HUES48 (cell line): ENCODE measurements at regions not wholly inside any gene's neighbourhood (a gene's known extent, or its start where the extent isn't known, plus 50 kb on each side); places are given as distances from the start of the nearest gene placed in this dataset.

Source experiments
- H3K27ac ChIP-seq: one replicate; pipeline ENCODE4 v1.7.0; 2013; ENCODE audit warnings: low read depth, low read length, inconsistent platforms
- H3K27me3 ChIP-seq: 2 replicates; pipeline ENCODE4 v1.6.1; 2013; ENCODE audit warnings: mild to moderate bottlenecking, low read length; ENCODE audit not compliant: control insufficient read depth, insufficient read depth
- H3K36me3 ChIP-seq: 2 replicates; pipeline ENCODE4 v1.6.1; 2013; ENCODE audit warnings: low read length; ENCODE audit not compliant: control insufficient read depth, insufficient read depth
- H3K4me1 ChIP-seq: 2 replicates; pipeline ENCODE4 v1.6.1; 2013; ENCODE audit warnings: mild to moderate bottlenecking, low read length; ENCODE audit not compliant: control insufficient read depth, insufficient read depth
- H3K4me3 ChIP-seq: 2 replicates; pipeline ENCODE4 v1.5.1; 2013; ENCODE audit warnings: mild to moderate bottlenecking, low read depth, low read length
- H3K9ac ChIP-seq: 2 replicates; pipeline ENCODE4 v1.6.1; 2013; ENCODE audit warnings: mild to moderate bottlenecking, low read depth, low read length, moderate library complexity
- H3K9me3 ChIP-seq: 2 replicates; pipeline ENCODE4 v1.6.1; 2013; ENCODE audit warnings: low read length; ENCODE audit not compliant: control insufficient read depth, insufficient read depth

DNA sequence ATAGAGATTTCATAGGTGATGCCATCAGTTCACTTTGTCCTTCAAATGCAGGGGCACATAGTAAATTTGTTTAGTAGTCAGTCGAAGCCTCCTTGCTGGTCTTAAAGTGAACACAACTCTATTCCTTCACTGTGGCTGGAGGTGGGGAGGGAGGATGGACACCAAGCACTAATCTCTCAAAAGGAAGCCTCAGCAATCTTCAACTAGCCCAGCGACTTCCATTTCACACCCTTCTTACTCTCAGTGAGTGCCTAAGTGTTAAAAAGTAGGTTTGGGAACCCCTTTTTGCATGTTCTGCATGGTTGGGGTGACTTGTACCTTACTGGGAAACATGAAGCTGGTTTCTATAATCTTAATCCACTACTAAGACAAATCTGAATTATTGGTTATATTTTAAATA lies 96.0 kb upstream of the GUCY1A1 start:
- no peak overlapping the region for H3K9ac ChIP-seq
- H3K36me3 ChIP-seq: no peaks in the 10 kb centered on the region
- H3K27me3 ChIP-seq: no peaks in the 10 kb centered on the region
- H3K4me1 ChIP-seq: no peaks in the 10 kb centered on the region
- no peak overlapping the region for H3K4me3 ChIP-seq
- no peaks in the 10 kb centered on the region for H3K9me3 ChIP-seq
- no peak overlapping the region for H3K27ac ChIP-seq

DNA sequence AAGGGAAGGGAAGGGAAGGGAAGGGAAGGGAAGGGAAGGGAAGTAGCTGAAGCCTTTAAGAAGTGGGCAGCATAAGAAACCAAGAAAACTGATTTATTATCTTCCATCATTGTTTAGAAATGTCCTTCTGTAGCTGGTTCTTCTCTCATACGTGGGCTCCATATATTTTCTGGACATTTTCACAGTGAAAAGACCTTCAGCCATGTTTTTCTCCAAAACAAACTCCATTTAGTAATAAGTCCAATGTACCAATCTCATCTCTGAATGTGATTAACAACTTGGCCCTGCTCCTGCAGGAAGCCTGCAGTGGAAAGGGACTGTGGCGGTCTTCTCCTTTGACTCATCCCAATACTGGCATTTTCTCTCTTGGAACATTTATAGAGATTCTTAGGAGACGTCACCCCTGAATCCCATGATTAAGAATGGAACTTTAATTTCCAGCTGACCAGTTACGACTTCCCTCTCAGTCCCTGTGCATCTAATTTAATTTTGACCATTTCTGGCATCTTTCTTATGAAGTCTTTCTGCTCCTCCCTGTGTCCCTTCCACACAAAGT lies 96.6 kb upstream of the GUCY1A1 start:
- Histone ChIP-seq H3K27ac (no peak overlapping the region), H3K9ac (no peak overlapping the region), H3K4me1 (no peaks in the 10 kb centered on the region), H3K36me3 (no peaks in the 10 kb centered on the region), H3K9me3 (no peaks in the 10 kb centered on the region), H3K27me3 (no peaks in the 10 kb centered on the region), H3K4me3 (no peak overlapping the region)

DNA sequence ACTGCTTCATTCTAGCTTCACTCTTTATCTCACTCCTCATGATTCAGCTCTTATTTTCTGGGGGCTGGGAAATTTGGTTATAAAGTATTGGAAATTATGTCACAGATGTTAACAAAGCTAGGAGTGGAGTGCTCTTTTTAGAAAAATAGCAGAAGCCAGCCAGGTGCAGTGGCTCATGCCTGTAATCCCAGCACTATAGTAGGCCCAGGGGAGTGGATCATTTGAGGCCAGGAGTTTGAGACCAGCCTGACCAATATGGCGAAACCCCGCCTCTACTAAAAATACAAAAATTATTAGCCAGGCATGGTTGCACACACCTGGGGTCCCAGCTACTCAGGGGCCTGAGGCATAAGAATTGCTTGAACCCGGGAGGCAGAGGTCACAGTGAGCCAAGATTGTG lies 97.2 kb upstream of the GUCY1A1 start:
- H3K4me1 ChIP-seq: no peaks in the 10 kb centered on the region
- no peaks in the 10 kb centered on the region for H3K27me3 ChIP-seq
- H3K9me3 ChIP-seq: no peaks in the 10 kb centered on the region
- H3K9ac ChIP-seq: no peak overlapping the region
- no peaks in the 10 kb centered on the region for H3K36me3 ChIP-seq
- H3K27ac ChIP-seq: no peak overlapping the region
- H3K4me3 ChIP-seq: no peak overlapping the region

DNA sequence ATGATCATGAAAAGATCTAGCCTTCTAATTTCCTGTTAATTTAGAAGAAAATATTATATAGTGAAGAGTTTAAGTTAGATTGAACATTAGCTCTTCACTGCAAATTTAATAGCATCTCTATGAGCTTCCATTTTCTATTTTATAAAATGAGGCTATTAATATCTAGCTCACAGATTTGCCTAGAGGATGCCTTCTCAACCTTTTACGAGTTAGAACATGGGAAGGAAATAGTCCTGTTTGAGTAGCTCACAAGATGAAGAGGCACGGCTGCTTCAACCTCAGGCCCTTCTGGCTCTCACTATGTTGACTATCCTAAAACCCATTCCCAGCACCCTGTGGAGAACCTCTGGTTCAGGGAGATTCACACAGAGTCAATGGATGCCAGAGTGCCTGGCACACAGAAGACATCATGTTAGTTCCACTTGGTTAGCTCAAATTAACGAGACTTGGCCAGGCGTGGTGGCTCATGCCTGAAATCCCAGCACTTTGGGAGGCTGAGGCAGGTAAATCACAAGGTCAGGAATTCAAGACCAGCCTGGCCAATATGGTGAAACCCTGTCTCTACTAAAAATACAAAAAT lies 97.9 kb upstream of the GUCY1A1 start:
- H3K27ac ChIP-seq: no peak overlapping the region
- no peaks in the 10 kb centered on the region for H3K4me1 ChIP-seq
- no peaks in the 10 kb centered on the region for H3K9me3 ChIP-seq
- H3K4me3 ChIP-seq: no peak overlapping the region
- no peaks in the 10 kb centered on the region for H3K27me3 ChIP-seq
- H3K9ac ChIP-seq: no peak overlapping the region
- no peaks in the 10 kb centered on the region for H3K36me3 ChIP-seq

DNA sequence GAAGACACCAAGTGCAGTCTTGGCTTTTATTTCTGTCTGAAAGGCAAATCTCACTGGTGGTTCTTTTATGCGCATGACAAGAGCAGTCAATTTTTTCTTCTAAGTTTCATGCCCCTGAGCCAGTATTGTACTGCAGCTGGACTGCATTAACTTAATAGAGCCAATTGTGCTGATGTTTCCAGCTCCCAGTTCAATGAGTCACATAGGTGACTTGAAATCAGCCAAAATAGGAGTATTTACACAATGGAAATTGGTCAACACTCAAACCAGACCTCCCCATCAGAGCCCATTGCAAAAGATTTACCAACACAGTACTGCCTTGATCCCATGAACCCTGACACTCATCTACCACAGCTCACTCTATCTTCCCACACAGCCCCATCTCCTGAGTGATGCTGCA lies 100.3 kb upstream of the GUCY1A1 start:
- H3K9me3 ChIP-seq: no peaks in the 10 kb centered on the region
- H3K9ac ChIP-seq: no peak overlapping the region
- H3K27me3 ChIP-seq: no peaks in the 10 kb centered on the region
- no peaks in the 10 kb centered on the region for H3K4me1 ChIP-seq
- H3K36me3 ChIP-seq: no peaks in the 10 kb centered on the region
- no peak overlapping the region for H3K4me3 ChIP-seq
- H3K27ac ChIP-seq: no peak overlapping the region

DNA sequence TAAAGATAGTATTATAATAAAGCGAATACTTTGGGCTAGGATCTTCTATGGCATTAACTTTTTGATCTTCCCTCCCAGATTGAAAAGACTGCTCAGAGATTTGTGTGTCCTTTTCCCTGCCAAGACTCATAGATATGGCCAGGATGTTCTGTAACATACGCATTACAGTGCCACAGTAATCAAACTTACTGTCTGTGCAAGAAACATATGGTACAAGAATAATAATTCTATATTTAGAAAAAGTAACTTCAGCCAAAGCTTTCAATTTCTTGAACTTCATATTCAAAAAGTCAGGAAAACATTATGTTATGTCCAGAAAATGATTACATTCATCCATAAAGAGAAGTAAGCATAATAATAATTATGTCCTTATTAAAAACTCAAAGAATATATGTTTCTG lies 100.9 kb upstream of the GUCY1A1 start:
- H3K27ac ChIP-seq: no peak overlapping the region
- H3K9me3 ChIP-seq: no peaks in the 10 kb centered on the region
- no peak overlapping the region for H3K9ac ChIP-seq
- no peaks in the 10 kb centered on the region for H3K36me3 ChIP-seq
- no peaks in the 10 kb centered on the region for H3K4me1 ChIP-seq
- H3K27me3 ChIP-seq: no peaks in the 10 kb centered on the region
- no peak overlapping the region for H3K4me3 ChIP-seq

- Histone ChIP-seq H3K4me3 (no peak overlapping the region), H3K9me3 (no peaks in the 10 kb centered on the region), H3K4me1 (no peaks in the 10 kb centered on the region), H3K27me3 (no peaks in the 10 kb centered on the region), H3K36me3 (no peaks in the 10 kb centered on the region), H3K27ac (no peak overlapping the region), H3K9ac (no peak overlapping the region)
These were observed 101.3 kb upstream of the GUCY1A1 start for GRCh38 chr4:155565330-155565729.

DNA sequence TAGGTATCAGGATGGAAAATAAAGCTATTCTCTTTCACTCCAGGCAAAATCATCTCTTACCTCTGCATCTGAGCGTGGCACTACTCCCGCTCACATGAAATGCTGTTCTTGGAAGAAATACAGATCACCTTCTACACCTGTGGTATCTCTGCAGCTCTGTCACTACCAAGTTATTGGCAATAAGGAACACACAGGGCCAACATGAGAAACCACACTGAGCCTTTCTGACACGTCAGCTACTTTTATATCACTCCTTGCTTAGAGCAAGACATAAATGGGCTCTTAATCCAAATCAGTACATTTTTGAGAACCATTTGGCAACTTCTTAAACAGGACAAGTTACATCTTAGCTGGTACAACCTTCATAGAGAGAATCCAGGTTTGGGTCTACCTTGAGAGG lies 101.8 kb upstream of the GUCY1A1 start:
- no peaks in the 10 kb centered on the region for H3K27me3 ChIP-seq
- H3K9ac ChIP-seq: no peak overlapping the region
- H3K4me1 ChIP-seq: no peaks in the 10 kb centered on the region
- H3K36me3 ChIP-seq: no peaks in the 10 kb centered on the region
- H3K9me3 ChIP-seq: no peaks in the 10 kb centered on the region
- no peak overlapping the region for H3K4me3 ChIP-seq
- no peak overlapping the region for H3K27ac ChIP-seq

DNA sequence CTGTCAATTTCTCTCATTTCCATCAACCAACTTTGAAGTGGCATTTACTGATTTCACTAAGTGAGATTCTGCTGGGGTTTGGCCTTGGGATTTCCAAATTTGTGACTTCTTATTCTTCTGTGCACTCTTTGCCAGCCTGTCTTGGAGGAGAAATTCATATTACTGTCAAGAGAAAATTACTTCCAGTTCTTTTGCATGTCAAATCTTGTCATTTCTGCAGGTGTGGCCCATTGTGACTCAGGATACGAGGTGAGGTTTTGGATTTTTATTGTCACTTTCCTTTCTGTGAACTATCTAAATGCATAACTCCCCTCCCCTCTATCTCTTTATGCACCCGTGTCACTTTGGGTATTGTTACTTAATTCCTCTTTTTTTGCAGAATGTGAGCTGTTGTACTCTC lies 102.6 kb upstream of the GUCY1A1 start:
- H3K4me1 ChIP-seq: no peaks in the 10 kb centered on the region
- no peak overlapping the region for H3K27ac ChIP-seq
- no peaks in the 10 kb centered on the region for H3K27me3 ChIP-seq
- no peak overlapping the region for H3K9ac ChIP-seq
- no peaks in the 10 kb centered on the region for H3K36me3 ChIP-seq
- no peaks in the 10 kb centered on the region for H3K9me3 ChIP-seq
- no peak overlapping the region for H3K4me3 ChIP-seq

DNA sequence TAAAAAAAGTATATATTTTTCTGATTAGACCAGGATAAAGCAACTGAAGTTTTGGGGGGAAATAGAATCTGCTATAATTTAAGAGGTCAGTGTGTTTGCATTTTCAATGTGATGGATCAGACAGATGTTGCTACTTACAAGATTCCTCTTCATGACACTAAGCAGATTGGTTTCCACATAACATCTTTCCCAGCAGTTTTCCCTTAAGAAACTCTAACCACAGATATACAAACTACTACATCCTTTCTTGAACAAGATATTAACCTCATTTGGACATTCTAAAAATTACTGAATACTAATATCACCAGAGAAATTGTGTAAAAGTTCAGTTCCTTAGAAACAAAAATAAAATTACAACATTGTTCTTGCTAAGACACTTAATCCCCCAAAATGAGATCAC lies 106.7 kb upstream of the GUCY1A1 start:
- Histone ChIP-seq H3K9ac (no peak overlapping the region), H3K4me3 (no peak overlapping the region), H3K36me3 (no peaks in the 10 kb centered on the region), H3K4me1 (no peaks in the 10 kb centered on the region), H3K27me3 (no peaks in the 10 kb centered on the region), H3K27ac (no peak overlapping the region), H3K9me3 (no peaks in the 10 kb centered on the region)

- peak overlapping the region; percentile 32 for H3K27ac ChIP-seq
- no peaks in the 10 kb centered on the region for H3K36me3 ChIP-seq
- H3K9me3 ChIP-seq: no peaks in the 10 kb centered on the region
- H3K9ac ChIP-seq: no peak overlapping the region
- H3K4me3 ChIP-seq: no peak overlapping the region
- no peaks in the 10 kb centered on the region for H3K27me3 ChIP-seq
- H3K4me1 ChIP-seq: peaks cover 8% of the 10 kb centered on the region
These were observed 114.5 kb upstream of the GUCY1A1 start for GRCh38 chr4:155552180-155552579.

GRCh38 chr4:155548173-155548572 lies 118.5 kb upstream of the GUCY1A1 start:
- Histone ChIP-seq H3K9ac (no peak overlapping the region), H3K27me3 (no peaks in the 10 kb centered on the region), H3K36me3 (no peaks in the 10 kb centered on the region), H3K9me3 (no peaks in the 10 kb centered on the region), H3K4me3 (no peak overlapping the region), H3K4me1 (peaks cover 8% of the 10 kb centered on the region), H3K27ac (no peak overlapping the region)
